Stimulated activated CD4-positive, alpha-beta T cell treated with anti-CD3 and anti-CD28 coated beads, Interleukin-12 subunit alpha, Interleukin-12 subunit beta, amount 100 ng/mL, for 4 hours (primary cell): ENCODE measurements at regions not wholly inside any gene's neighbourhood (a gene's known extent, or its start where the extent isn't known, plus 50 kb on each side); places are given as distances from the start of the nearest gene placed in this dataset.

Source experiments
- DNase-seq: peaks from one replicate; pipeline ENCODE4 v3.0.0-alpha.2; 2020

DNA sequence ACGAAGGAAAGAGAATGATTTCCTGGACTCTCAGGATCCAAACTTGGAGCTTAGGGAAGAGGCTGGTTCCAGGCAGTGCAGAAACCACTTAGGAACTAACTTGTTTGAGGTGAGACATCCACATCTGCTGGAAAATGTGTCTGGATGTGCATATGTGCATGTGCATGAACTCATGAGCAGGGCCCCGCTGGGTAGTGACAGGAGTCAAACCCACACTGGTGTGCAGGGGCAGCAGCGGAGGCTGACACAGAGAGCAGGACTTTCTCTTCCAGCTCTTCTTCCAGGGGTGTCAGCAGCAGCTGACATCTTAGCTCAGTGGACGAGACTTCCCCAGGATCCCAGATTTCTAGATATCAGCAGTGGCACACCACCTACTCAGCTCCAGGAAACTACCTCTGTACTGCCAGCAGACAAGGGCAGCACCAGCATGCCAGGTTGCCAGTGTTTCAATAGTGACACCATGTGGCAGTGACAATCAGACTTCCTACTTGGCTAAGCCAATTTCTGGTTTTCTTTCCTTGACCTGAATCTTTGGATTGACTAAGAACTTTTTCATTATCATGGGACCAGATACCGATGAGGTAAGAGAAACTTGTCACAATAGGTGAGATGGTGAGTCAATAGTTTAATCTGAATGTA, 227.5 kb upstream of the ZC3H12C start:
- no peak for DNase-seq

DNA sequence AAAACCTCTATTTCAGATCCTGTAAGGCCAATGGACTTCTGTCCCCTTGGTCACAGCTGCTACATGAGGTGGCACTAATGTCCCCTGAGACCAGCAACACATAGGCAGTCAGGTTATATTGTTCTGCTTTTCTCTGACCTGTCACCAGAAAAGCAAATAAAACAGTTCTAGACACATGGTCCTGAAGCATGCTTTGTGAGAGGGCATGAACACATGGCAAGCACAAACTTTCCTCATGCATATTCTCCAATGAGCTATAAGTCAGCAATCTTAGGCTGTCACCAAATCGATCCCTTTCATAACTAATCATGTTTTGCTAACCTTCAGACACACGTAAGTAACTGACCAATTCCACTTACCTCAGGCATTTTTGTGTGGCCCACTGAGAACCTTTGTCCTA, 225.4 kb upstream of the ZC3H12C start:
- no peak for DNase-seq

DNA sequence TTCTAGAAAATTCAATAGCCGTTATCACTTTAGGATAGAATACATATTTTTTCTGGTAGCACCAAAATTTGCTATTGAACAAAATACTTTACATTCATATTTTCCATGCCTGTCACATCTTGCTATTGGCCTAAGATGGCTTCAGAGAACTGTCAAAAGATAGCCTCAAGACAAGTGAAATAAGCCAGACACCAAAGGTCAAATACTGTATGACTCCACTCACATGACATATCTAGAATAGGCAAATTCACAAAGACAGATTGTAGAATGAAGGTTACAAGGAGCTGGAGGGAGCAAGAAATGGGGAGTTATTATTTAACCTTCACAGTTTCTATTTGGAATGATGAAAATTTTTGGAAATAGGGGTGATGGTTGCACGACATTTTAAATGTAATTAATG, 223.7 kb upstream of the ZC3H12C start:
- DNase-seq: no peak

DNA sequence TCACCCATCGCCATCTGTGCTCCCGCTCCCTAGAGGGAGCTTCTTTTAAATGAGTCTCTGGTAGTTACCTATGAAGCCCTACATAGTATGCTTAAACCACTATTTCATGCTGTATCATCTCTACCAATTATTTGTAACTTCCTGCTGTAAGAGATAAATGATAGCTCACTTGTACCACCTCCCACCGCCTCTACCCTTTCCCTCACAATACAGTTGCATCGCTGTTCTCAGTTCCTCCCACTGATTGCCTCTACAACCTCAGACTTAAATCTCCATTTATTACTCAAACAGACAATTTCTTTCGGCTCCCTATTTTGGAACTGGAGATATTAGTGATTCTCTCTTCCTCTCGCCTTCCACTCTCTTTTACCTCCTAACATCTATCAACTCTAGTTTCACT, 222.9 kb upstream of the ZC3H12C start:
- no peak for DNase-seq

DNA sequence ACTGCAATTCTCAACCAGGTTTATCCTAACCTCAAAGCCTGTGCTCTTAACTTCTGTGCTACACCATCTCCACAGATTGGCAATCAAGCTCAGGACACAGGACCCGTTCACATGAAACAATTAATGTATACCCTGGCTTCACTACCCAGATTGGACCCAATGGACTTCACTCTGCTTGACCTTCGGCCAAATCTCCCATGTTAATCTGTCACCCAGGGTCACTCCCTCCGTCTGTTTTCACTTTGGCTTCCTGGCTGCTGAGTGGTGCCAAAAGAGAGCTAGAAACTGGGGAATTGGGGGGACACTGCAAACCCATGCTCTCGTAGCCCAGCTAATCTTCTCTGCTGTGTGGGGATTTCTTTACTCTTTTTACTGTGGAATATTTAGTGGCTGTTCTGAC, 216.1 kb upstream of the ZC3H12C start:
- DNase-seq: no peak

DNA sequence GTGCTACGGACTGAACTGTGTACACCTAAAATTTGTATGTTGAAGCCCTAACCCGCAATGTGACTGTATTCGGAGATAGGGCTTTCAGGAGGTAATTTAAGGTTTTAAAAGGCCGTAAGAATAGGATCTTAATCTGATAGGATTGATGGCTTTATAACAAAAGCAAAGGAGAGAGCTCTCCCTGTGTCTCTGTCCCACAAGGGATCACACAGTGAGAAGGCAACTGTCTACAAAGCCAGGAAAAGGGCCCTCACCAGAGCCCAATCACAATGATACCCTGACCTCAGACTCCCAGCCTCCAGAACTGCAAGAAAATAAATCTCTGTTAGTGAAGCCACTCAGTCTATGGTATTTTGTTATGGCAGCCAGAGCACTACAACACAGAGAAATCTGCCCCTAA, 208.7 kb upstream of the ZC3H12C start:
- DNase-seq: no peak

- no peak for DNase-seq
Observed at GRCh38 chr11:109885006-109885405, 208.2 kb upstream of the ZC3H12C start.

DNA sequence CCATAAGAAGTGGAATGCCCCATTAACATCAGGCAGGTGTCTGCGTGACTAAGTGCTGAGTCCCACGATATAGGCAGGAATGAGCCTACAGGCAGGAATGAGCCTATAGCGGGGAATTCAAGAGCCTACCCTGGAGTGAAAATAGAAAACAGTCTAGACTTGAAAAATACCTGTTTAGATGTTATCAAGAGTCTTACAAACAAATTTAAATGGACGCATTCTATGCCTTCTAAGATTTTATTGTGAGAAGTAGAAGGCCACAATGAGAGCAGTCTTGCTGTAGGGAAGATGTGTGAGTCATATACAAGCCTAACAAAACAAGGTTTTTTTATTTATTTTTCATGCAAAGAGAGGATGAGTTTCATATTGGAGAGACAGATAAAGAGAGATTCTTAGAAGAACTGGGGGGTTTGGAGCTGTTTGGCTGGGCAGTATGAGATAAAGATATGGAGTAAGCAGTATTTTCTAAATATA, 200.8 kb upstream of the ZC3H12C start:
- no peak for DNase-seq

GRCh38 chr11:109894242-109894641, 198.9 kb upstream of the ZC3H12C start:
- DNase-seq: no peak

- DNase-seq: no peak
Observed at GRCh38 chr11:109898592-109898991, 194.6 kb upstream of the ZC3H12C start.

- DNase-seq: no peak
Observed at GRCh38 chr11:109902764-109903433, 190.3 kb upstream of the ZC3H12C start.

GRCh38 chr11:109911488-109911887, 181.7 kb upstream of the ZC3H12C start:
- no peak for DNase-seq

DNA sequence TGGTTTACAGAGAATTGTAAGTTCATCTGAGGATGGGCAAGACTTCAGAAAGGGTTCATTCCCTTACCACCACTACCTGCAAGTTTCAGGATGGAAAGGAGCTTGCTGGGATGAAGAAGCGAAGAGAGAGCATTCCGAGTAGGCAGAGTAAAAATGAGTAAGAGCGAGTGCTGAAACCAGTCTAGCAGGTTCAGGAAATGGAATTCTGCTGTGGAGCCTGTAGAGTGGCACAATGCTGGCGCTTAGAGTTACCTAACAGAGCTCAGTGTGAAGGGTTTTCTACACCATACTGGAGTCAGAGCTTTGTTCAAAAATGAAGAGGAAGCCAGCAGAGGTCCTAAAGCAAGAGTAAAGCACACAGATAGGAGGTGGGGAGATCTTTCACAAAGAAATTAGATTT, 179.2 kb upstream of the ZC3H12C start:
- DNase-seq: no peak

DNA sequence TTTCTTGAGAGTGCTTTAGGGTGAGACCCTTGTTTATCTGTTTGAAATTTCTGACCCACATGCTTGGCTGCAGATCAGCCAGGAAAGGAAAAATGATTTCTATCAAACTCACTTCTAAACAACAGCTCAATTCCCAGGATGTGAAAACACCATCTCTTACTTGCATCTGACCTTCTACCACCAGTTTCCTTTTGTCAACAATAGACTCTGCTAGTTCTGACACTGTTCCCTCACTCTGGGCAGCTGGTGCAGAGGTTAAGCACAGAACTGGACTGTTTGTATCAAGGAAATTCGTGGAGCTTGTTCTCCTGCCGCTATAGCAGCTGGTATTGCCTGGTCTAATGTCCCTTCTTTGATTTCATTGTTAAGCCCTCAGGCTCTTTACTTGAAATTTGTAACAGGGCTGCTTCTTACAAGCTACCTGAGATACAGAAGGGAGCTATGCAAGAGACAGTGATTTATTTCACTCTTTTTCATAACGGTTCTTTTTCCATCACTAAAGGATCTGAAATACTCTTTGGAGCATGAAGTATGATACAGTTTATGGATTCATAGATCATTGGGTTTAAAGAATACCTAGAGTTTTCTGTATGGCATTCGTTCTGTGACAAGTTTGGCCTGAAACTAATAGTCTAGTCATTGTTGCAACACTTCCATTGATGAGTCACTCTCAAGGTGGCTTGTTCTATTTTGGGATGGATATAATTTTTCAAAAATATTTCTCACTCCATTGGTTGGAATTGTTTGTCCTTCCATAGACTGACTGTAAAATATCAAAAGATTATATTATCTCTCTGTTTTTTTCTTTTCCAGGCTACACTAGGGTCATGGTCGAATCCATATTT, 178.2 kb upstream of the ZC3H12C start:
- DNase-seq: no peak

- no peak for DNase-seq
Observed at GRCh38 chr11:109926941-109927340, 166.3 kb upstream of the ZC3H12C start.

- DNase-seq: no peak
Observed at GRCh38 chr11:109929308-109929707, 163.9 kb upstream of the ZC3H12C start.

DNA sequence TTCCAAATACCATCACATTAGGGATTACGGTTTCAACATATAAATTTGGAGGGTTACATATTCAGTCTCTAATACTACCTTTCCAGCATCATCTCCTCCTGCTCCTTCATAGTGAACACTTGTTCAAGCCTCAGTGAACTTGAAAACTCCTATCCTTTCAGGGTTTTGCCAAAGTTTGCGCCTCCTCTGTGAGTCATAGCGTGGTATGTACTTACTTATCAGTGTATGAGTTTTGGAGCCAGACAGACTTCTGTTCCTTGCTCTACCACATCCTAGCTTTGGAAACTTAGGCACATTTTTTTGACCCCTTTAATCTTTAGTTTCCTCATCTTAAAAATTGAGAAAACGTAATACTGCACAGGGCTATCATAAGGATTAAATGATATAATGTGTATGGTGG, 160.1 kb upstream of the ZC3H12C start:
- DNase-seq: no peak

DNA sequence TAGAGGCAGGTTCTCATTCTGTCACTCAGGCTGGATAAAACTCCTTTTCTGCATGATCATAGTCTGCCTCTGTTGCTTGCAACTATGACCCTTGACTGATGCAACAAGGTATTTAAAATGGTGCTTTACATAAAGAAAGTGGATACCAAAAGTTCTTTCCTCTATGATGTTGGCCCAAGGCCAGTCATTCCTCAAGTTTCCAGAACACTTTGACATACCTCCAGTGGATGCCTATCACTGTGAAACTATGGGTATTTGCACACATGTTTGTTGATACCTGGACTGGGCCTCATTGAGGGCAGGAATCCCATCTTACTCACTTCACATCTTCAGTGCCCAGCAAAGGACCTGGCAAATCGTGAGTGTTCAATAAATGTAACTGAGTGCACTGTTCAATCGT, 159.0 kb upstream of the ZC3H12C start:
- no peak for DNase-seq

- DNase-seq: no peak
Observed at GRCh38 chr11:109936661-109937180, 156.5 kb upstream of the ZC3H12C start.

- no peak for DNase-seq
Observed at GRCh38 chr11:109937968-109938367, 155.2 kb upstream of the ZC3H12C start.

- no peak for DNase-seq
Observed at GRCh38 chr11:109939166-109939810, 153.9 kb upstream of the ZC3H12C start.

DNA sequence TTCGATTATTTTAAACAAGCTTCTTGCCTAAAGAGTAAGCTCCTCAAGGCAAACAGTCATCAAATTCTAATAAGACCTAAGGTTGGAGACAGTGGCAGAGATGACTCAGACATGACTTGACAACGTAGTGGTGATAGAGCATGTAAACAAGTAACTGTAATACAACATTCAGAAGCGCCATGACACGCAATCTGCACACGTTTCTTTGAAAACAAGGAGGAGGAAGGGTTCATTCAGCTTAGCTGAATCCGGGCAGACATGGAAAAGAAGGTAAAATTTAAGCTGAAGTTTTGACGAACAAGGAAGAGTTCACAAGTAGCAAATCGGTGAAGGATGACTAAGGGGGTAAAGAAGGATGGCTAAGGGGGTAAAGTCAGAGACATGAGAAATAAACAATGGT, 152.4 kb upstream of the ZC3H12C start:
- no peak for DNase-seq
